Stimulated activated CD4-positive, alpha-beta T cell treated with anti-CD3 and anti-CD28 coated beads, Interleukin-12 subunit alpha, Interleukin-12 subunit beta, amount 100 ng/mL, for 4 hours (primary cell): ENCODE measurements at regions not wholly inside any gene's neighbourhood (a gene's known extent, or its start where the extent isn't known, plus 50 kb on each side); places are given as distances from the start of the nearest gene placed in this dataset.
A peak's percentile ranks its signal among the peaks of the same experiment; 100 is the strongest.

Source experiments
- DNase-seq: peaks from one replicate; pipeline ENCODE4 v3.0.0-alpha.2; 2020

DNA sequence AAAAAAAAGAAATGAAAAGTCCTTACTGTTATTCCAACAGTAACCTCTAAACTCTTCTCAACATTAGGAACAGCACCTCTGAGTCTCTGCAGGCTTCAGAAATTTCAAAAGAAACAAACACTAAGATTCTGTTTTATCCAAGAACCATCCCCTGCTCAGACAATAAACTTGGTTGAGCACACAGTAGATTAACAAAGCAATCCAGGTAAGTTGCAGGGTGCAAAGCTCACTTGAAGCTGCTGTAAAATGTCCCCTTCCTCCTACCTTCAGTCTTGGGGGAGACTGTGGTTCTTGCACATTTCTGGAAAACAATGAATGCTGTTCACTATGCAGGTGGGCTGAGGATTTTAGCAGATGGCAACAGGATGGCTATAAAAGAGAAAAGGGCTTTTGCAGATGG lies 484.1 kb downstream of the IGSF11 start:
- no peak for DNase-seq

DNA sequence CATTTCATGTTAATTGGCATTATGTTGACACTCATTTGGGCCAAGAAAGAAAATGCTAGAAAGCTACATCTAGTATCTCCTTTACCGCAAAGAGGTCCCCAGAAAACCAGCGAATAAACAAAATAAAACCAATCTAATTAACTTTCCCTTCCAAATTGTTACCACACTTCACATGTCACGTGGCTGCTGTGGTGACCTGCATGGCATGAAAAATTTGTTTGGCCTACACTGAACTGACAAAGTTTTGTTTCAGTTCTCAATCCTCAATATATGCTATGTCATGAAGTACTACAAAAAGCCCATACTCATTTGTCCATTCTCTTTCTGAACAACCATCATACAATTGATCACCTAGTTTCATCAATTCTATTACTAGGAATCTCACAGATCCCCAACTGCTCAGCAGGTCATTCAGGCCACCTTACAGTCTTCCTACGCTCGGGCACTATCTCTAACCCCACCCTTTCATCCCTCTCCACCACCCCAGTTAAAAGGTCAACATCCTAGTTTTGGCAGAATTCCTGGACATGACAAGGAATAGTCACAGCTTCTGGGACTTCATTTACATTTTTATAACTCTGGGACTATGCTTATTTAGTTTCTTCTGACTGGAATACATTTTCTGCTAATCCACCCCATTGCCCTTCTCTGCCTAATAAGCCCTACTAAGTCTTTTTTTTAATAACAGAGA lies 480.4 kb downstream of the IGSF11 start:
- DNase-seq = no peak

DNA sequence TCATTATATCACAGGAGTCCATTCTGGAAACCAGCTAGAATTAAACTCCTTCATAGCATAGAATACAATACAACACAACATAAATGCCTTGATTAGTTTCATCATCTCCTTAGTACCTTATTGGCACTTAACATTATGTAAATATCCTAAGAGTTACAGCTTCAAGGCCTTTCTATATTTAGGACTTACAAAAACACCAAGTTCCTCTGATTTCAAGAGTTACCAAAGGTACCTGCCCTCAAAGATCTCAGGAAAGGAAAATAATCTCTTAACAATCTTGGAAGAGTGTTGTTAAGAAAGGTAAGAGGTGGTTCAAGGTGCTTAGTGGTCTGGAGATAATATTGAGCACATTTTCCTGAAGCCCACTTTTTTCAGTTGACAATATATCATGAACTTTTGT lies 477.7 kb downstream of the IGSF11 start:
- no peak for DNase-seq

DNA sequence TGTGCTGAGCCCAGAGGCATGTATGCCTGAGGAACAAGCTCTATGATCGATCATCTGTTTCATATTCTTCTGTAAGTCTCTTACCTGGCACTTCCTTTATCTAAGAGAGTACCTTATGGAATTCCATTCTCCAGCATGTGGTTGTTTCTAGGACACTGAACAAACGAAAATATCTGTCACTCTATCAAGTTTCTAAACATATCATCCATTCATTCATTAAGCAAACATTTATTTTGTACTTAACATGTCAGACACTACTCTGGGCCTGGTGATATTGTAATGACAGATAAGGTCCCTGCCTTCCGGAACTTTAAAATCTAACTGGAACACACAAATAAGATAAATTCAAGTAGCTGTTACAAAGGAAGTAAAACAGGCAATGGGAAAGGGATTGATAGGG lies 477.1 kb downstream of the IGSF11 start:
- DNase-seq = no peak

DNA sequence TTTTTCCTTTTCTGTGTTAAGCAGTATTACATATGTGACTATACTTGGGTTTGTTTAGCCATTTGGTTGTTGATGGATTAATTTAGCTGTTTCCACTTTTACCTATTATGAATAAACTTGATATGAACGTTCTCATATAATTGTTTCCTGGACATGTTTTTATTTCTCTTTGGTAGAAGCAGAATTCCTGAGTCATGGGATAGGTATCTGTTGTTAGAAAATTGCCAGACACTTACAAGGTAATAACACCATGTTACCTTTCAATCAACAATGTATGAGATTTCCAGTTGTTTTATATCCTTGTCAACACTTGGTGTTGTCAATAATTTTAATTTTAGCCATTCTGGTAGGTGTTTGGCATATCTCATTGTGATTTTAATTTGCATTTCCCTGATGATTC lies 475.4 kb downstream of the IGSF11 start:
- DNase-seq = no peak

DNA sequence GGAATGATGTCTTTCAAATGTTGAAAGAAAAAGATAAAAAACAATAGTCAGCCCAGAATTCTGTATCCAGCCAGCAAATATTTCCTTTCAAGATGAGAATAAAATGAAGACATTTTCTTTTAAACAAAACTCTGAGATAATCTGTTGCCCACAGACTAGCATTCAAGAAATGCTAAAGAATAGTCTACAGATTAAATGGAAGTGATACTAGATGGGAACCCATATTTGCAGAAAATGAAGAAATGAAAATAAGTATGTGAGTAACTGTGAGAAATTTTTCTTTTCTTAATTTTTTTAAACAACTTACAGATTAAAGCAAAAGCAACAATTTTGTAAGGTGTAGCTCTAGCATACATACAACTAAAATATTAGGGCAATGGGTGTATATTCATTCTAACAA lies 469.8 kb downstream of the IGSF11 start:
- no peak for DNase-seq

DNA sequence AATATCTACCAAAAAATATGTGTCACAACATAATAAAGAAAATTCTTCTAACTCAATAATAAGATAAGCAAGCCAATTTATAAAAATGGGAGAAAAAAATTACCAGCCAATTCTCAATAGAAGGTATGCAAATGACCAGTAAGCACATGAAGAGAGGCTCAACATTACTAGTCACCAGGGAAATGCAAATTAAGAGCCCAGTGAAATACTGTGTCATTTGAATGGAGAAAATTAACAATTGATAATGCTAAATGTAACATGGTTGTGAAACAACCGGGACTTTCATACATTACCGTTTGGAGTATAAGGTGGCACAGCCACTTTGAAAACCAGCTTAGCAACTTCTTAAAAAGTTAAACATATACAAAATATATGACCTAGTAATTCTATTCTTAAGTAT lies 460.7 kb downstream of the IGSF11 start:
- no peak for DNase-seq

DNA sequence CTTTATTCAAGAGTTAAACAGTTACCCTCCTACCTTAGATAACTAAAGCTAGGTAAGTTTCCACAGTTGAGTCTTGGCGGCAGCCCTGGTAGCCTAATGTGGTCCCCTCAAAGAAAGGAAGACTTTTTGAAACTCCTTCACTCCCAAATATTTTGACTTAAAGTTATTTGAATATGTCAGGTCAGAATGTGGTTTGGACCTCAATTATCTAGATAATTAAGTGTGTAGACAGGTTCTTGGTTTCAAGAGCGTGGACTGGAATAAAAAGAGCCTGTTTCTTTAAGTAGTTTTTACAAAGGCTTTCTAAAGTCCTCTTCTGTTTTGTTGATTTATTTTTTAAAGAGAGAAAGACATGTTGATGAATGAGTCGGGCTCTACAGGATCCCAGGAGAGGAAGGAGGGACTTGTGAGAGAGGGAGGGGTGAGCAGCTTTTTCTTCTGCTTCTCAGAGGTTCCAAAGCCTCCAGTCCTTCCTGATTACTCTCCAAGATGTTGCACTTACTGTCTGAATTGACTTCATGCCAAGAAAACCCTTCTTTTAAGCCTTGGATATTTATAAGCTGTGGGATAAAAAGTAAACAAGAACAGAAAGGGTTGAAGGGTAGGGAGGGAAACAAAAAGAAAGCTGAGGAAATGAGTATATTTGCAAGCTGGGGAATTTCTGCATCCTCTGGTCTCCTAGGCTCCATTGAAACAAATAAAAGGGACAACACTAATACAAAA lies 457.4 kb downstream of the IGSF11 start:
- DNase-seq = no peak

DNA sequence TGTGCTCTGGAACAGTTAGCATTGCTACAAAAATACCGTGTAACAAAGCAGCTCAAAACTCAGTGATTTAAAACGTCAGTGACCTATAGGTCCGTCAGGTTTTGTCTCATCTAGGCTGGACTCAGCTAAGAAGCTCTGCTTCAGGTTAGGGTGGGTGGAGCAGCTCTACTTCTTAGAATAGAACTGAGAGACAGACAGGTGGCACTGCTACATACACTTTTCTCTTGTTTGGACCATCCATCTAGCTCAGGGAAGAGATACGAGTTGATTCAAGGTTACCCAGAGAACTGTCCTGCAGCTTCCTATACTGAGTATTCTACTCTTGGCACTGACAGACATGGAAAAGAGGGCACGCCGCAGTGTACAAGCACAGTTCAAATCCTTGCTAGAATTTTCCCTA lies 456.1 kb downstream of the IGSF11 start:
- DNase-seq = no peak

DNA sequence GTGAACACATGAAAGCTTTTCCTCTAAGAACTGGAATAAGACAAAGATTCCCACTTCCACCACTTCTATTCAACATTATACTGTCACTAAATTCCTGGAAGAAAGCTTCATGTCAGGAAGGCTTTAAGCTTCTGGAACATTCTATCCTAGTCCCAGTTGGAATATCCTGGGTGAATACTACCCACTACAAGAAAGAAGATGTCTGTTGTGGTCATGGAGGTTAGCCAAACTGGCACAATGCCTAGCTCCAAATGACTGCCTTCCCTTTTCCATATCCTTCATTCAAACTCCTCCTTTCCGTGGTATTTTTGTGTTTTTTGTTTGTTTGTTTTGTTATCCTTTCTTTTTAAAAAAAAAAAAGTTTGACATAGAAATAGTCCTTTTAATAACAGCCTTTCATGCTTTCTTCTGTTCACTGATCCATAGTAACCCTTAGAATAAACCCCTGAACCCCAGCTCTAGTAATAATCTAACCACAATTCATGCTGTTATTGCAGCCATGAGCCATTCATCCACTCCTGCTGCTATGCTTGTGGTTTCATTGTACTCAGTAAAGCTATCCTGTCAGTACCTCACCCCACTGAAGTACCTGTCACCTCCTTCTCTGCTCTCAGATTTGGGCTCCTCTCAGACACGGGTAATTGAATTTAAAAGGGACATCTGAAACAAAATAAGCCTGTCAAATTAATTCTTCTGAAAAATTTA lies 447.5 kb downstream of the IGSF11 start:
- DNase-seq = no peak

DNA sequence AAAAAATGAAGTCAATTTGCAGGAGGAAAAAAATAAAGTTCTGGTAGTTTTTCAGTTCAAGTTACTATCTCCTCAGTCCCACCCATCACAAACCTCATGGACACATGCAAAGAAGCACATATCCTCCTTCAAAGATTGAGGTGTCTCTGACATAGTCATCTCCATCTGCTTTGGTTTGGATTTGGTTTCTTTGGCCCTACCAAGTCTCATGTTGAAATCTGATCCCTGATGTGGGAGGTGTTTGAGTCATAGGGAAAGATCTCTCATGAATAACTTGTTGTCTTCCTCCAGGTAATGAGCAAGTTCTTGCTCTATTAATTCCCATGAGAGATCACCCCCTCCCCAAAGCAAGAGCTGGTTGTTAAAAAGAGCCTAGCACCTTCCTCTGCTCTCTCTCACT lies 446.8 kb downstream of the IGSF11 start:
- no peak for DNase-seq

DNA sequence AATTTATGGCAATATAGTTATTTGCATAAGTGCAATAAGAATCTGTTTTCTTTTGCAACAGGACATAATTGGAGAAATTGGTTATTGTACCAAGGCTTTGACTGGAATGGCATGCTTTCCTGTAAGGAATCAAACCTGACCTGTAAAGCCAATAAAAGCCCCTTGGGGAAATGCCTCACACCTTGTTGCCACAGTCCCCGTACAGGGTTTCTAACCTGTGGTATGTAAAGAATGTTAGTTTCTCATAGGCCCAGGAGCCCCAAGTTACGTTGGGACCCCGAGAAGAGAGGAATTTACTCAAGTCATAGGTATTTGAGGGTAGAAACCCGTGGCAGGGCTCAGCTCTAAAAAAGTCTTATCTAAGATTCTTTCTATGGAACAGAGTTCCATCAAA lies 441.4 kb downstream of the IGSF11 start:
- no peak for DNase-seq

DNA sequence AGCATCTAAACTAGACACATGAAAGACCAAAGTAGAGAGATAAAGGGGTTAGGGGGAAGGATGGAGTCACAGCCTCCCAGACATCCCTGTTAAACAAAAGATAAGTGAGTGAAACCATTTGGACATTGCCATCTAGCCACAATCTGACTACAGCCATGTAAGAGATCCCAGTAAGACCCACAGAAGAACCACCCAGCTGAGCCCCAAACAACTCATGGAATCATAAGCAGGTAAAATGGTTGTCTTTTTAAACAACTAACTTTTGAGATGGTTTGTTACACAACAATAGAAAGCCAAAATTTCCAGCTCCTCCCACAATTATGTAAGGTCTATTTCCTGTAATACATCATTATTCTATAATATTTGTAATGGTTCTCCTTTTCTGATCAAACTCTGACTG lies 437.5 kb downstream of the IGSF11 start:
- no peak for DNase-seq

DNA sequence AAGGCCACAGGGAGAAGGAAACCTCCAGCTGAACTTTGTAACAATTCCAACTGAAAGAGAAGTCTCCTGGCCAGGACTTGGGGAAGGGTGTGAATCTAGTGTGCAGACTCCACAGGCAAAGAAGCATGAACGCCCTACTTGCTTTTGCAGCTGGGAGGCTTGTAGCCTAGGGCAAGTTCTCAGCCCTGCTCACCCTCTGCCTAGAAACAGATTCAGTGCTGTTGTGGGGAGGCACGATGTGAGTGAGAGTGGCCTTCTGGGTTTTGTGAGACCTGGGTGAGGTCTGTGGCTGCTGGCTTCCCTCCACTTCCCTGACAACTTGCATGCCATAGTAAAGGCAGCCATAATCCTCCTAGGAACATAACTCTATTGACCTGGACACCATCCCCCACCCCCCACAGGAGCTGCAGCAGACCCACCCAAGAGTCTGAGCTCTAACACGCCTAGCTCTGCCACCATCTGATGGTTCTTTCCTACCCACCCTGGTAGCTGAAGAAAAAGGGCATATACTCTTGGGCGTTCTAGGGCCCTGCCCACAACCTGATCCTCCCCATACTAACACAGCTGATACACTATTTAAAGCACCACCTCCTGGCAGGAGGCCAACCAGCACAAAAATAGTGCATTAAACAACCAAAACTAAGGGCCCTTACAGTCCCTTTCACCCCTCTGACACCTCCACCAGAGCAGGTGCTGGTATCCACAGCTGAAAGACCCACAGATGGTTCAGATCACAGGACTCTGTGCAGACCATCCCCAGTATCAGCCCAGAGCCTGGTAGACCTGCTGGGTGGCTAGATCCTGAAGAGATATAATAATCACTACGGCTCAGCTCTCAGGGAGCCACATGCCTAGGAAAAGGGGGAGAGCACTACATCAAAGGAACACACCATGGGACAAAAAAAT lies 426.5 kb downstream of the IGSF11 start:
- DNase-seq = no peak

DNA sequence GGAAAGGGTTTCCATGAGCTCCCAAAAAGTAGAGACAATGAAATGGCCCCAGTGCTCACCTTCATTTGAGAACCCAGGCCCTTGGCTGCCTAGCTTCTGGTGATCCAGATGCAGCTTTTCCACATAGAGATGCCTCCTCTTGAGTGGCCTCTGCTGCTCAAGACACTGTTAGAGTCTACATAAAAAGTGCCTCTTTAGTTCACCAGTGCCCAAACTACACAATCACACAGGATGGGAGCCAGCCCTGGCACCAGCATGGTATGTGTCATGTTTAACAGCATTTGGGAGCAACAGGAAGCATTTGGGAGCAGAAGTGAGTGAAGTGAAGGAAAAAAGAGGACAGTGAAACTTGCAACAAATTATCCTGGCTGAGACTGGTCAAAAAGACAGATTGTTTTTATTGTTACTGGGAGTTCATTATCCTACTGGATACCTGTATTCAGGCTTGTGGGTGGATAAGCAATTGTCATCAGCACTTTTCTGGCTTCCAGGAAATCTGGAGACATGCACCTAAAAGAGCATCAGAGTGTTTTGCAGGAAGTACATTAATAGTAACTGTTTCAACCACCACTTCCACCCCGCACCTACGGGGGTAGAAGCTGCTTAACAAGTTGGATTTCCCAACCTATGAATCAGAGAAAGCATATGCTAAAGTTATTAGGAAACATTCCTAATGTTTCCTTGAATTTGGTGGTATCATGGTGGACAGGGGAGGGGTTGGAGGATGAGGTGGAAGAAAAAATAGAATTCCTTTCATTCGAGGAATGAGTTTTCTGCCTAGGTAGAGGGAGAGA lies 416.2 kb downstream of the IGSF11 start:
- no peak for DNase-seq

DNA sequence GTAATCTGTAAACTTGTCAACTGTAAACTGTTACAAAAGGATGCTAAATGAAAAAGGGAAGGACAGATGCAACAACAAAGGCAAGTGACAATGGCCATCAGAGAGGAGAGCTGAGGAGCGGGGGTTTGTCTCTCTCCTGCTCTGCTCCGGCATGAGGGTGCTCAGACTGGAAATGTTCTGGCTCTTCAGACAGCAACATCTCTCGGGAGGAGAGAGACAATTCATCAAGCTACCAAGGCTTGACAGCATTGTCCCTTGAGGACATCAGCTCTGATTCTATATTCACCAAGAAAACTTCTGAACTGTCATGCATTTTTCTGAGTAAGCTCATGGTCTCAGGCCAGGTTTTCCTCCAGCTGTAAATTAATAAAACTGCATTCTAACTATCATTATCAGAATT lies 408.2 kb downstream of the IGSF11 start:
- no peak for DNase-seq

DNA sequence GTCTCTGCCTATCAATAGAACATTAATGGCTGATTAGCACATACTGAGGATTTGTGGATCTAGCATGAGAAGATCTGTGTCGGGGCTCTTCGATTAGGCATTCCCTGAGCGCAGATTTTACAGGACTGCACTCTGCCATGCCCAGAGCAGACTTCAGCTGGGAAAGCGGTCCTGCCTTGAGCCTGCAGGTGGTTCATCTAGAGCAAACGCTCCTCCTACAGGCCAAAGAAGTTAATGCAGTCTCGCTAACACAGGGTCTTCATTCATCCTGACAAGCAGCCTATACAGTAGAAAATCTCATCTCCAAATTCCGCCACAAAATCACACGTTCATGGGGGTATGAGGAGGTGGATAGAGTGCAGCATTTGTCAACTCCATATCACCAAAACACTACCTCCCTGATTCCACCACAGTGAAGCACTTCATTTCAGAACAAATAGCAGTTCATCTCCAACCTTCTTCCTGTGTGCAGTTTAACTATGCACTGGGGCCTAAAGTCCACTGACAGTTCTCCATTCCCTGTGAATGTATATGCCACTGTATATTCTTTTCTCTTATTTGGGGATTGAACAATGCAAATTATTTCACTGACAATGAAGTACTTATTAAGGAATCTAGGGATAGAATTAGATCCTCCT lies 405.8 kb downstream of the IGSF11 start:
- peak; percentile 2 for DNase-seq

DNA sequence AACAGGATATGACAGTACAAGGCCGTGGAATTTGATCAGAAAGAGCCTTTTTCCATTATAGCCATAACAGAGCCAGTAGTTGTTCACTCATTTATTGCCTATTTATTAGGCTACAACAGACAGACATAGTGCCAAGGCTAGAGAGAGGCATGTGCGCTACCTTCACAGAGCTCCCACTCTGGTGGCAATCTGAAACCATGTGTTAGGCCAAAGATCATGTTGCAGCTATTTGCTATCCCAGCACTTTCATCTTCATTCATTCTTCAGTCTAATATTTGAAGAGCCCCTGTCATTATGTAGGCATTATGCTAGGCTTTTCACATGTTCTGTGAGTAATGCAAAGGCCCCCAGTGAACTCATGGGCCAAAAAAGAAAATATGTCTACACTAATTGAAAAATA lies 404.8 kb downstream of the IGSF11 start:
- no peak for DNase-seq

DNA sequence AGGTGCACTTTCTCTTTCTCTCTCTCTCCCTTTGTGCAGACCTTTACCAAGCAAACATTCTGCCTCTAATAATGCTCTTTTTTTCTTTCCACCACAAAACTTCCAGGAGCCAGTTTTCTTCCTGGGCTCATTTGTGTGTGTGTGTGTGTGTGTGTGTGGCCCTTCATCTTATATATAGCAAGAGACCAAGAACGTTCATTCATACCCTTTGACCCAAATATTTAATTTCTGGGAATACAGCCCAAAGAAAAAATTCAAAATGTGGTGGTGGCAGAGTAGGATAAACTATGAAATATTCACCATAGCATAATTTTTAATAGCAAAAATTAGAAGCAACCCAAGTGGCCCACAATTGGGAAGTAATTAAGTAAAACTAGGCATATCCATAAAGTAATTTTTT lies 398.9 kb downstream of the IGSF11 start:
- DNase-seq = no peak

DNA sequence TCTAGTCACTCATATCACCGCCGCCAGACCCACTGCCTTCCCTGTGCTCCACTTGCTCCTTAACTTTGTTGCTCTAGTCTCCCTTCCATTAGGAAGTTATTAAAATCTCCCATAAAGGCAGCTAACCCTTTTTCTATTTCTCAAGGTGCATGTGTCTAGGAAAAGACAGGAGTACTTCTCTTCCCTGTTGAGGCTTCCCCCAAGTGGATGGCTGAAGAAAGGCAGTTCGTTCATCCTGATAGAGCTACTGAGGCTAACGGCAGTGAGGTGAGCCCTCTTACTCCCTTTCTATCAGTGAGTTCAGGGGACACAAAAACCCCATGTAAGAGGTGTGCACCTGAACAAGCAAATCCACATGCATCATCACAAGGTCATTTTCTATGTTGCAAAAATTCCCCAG lies 397.8 kb downstream of the IGSF11 start:
- DNase-seq = no peak

DNA sequence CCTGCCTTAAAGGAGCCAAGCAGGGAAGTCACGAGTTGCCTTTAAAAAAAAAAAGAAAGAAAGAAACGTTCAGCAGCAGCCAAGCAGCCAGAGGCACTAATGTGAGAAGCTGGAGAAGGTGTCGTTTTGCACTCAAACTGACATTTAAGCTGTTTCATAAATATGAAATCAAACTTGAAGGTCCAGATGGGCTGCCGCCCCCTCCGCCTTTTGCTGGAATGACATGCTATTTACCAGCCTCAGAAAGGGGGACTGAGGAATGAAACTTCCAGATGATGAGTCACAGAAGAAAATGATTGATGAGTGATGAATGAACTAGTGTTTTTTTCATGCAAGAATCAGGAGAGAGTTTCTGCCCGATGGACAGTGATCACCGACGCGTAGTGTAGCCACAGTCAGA lies 396.8 kb downstream of the IGSF11 start:
- no peak for DNase-seq

DNA sequence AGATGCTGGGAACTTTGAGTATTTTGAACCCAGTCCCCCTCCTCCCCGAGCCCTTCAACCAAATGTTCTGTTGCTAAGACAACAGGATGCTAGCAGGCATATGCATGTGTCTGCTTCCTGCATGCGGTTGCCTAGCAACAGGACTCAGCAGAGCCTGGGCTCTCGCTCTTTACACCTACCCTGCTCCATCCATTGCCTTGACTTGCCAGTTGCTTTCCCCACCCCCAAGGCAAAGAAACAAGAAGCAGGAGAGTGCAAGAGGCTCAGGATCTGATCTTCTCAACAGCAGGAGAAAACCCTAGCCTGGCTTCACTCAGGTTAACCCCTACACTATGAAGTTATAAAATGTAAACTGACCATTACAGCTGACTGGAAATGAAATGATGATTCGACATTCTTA lies 393.0 kb downstream of the IGSF11 start:
- DNase-seq = no peak
